ENCODE measurements at regions not wholly inside any gene's neighbourhood (a gene's known extent, or its start where the extent isn't known, plus 50 kb on each side); places are given as distances from the start of the nearest gene placed in this dataset.

DNA sequence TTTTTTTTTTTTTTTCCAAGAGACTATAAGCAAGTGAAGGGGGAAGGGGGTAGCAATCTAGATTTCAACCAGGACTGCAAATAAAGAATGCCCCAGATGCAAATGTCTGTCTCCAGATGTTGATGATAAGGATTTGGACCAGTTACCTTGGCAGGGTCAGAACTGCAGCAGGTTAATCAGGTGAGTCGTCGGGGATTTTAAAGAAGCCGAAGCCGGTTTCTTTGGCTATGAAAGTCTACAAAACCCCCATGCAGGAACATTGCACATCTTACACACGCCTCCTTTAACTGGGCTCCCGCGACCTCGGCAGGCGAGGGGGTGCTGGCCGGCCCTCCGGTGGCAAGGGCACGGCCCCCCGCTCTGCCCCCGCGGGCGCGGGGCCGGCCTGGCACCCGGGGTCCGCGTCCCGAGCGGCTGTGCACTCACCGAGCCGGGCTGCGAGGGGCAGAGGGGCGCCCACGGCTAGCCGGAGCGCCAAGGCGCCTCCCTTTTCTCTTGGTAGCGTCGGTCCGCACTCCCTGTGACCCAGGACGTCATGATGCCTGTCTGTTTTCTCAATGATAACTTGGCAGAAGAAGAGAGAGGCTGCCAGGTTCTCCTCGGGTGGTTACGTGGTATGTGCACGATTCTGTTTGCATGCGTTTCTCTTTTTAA is 366.3 kb upstream of the ESRRG start:
- peak; percentile 67 for DNase-seq (ENCODE audit: low read depth)

DNA sequence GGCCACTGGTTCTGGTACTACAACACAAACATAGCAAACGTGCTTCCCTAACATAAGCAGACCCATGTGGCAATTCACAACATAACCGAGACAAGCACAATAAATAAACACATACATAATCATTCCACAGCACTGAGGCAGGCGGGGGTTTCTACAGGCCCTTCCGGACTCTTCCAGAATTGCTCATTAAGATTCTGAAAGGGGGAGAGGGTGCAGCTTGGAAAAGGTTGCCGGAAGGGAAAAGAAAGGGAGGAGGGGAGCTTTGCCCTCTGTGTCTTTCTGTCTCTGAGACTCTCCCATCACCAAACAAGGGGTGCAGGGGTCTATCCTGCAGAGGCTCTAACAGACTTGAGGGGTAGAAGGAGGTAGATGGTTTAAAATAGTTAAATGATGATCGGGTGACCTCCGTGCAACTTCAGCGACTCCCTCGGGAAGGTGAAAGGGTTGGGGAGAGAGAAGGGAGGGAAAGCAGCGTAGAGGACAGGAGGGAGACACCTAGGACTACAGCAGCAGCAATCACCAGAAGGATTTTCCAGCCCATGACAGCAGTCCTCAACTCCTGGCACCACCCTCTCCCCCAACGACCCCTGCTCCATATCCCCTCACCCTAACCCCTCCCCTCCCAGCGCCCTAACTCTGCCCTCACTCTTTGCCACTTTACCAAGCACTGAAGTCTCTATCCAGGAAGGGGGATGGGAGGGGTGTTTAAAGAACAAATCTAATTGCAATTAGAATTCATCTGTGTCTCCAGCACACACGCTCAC is 365.5 kb upstream of the ESRRG start:
- peak; percentile 35 for DNase-seq (ENCODE audit: low read depth)

- no peak for DNase-seq (ENCODE audit: low read depth)
Observed at GRCh38 chr1:217088011-217088410, 364.8 kb upstream of the ESRRG start.

DNA sequence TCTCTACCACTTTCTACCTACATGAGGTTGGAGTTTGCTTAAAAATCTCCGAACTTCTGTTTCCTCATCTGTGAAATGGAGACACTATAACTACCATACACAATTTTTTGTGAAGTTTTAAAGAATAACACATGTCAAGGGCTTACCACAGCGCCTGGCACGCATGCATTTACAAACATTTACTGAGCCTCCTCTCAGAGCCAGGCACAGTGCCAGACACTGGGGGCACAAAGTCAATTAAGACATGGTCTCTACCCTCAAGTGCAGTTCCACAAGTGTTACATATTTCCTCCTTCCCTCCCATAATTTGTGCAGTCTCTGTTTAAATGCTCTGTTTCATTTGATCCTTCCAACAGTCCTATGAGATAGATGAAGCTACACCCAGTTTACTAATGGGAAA is 356.4 kb upstream of the ESRRG start:
- no peak for DNase-seq (ENCODE audit: low read depth)

GRCh38 chr1:217078959-217079358 is 355.7 kb upstream of the ESRRG start:
- DNase-seq (ENCODE audit: low read depth) = no peak

DNA sequence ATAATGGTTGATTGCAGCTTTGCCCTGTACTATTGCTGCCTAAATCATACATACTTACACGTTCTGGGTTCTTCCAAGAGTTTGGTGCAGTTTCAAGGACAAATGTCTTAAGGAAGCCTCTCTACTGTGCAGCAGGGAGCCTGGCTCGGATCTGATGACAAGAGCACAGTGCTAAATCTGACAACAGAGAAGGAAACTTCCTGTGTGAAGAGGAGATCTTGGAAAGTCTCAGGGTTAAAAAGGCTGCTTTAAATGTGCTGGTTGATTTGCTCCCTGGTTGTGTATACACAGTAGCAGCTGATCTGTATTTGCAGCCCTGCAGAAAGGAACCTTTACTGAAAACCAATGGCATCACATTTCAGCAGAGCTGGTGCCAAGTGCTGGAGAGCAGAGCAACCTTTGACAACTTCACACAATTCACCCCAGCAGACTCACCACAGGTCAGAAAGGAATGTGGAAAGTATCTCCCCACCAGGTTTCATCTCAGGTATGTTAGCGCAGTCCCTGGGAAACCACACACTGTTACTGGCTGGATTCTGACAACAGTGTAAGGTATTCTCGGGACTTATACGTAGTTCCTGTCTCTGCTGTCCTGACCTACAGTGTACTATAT is 355.0 kb upstream of the ESRRG start:
- no peak for DNase-seq (ENCODE audit: low read depth)

GRCh38 chr1:217077426-217077825 is 354.2 kb upstream of the ESRRG start:
- DNase-seq (ENCODE audit: low read depth) = no peak

GRCh38 chr1:217076902-217077301 is 353.7 kb upstream of the ESRRG start:
- DNase-seq (ENCODE audit: low read depth) = peak; percentile 30

DNA sequence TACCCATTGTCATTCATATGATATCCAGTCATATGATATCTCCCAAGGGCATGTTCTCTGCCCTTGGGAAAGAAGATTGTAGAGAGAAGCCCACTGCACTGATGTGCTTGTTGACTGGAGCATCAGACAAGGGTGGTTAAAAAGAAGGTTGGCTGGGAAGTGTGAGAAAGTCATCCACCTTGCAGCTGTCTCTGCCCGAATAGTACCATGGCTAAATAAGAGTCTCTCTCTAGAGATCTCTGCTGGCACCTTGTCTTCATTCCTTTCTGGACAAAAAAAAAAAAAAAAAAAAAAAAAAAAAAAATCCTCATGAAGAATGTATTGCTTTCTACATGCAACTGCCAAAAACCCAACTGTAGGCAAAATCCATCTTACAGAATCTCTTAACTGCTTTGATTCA is 349.7 kb upstream of the ESRRG start:
- no peak for DNase-seq (ENCODE audit: low read depth)

DNA sequence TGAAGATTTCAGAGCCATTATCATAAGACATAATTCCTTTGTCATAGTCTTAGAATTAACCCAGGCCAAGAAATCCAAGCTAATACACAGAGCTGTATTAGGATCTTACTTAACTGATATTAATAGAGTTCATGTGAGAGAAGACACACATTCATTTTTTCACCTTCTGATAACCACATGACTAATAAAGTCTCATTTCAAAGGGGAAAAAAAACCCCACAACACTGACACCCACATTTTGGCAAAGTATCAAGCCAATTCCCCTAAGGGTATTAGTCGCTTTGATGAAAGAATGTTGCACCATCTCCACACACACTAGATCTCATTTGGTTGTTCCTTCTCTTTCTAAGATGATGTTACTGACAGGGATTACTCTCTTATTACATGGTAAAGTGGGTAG is 344.4 kb upstream of the ESRRG start:
- no peak for DNase-seq (ENCODE audit: low read depth)

GRCh38 chr1:217066794-217067193 is 343.6 kb upstream of the ESRRG start:
- no peak for DNase-seq (ENCODE audit: low read depth)

DNA sequence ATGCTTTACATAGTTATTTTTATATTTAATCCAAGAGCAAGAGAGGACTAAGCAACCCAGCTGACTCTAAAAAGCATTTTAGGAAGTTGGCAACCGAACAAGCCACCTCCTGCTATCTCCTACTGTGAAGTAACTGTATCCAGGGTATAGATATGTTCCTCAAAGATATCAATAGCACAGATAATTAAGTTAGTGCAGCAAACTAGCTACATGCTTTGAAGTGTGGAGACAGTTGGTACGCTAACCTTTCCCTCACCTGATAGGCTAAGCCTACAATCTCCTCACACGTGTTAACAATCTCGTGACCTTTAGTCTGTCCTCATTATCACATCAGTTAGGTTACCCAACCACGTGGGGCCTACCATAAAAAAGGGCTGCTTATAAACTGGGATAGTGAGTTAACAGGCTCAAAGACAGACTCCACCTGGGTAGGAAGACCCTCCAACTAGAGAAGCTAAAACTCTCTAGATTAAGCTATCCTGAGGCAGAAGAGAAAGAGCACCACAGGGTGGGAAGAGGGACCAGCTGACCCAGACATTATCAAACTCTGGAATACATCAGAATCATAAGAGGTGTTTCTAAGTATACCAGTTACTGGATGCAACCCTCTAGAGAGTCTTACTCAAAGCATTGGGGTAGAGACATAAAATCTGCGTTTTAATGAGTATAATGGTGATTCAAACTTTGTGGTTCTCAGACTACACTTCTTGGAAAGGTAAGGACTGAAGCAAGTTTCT is 340.1 kb upstream of the ESRRG start:
- DNase-seq (ENCODE audit: low read depth) = no peak

- no peak for DNase-seq (ENCODE audit: low read depth)
Observed at GRCh38 chr1:217062586-217062985, 339.4 kb upstream of the ESRRG start.

DNA sequence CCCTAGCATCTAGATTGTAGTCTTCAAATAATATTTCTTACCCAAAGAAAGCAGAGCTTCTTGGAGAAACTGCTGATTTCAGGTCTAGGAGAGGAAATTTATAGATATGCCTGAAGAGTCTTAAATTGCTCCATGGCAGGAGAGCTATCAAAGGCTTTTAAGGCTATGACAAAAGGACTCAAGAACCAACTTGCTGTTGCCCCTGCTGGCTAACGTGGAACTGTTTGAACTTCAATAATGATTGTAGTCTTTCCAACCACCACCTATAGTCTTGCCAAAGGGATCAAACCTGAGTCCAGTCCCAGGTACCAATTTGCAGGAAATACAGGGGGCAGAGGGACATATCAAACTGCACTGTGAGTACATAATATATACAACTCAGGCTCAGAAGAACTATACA is 336.2 kb upstream of the ESRRG start:
- no peak for DNase-seq (ENCODE audit: low read depth)

DNA sequence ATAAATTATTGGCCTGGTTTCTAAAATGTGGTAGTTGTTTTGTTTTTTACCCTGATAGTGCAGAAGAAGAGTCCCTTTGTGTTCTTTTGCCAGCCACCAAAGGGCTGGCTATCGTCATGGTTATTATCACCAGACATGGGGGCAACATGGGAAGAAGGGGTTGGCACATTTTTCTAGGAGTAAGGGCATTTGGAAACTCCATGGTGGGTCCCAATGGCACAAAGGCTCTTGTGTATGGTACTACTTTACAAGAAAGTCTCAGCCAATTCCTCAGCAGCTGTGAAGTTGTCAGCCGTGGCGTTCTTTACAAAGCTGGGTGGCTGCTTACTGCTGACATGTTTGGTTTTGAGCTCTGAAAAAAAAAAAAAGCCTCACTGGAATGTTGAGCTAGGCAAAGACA is 330.4 kb upstream of the ESRRG start:
- DNase-seq (ENCODE audit: low read depth) = no peak

- DNase-seq (ENCODE audit: low read depth) = no peak
Observed at GRCh38 chr1:217052626-217053025, 329.4 kb upstream of the ESRRG start.

DNA sequence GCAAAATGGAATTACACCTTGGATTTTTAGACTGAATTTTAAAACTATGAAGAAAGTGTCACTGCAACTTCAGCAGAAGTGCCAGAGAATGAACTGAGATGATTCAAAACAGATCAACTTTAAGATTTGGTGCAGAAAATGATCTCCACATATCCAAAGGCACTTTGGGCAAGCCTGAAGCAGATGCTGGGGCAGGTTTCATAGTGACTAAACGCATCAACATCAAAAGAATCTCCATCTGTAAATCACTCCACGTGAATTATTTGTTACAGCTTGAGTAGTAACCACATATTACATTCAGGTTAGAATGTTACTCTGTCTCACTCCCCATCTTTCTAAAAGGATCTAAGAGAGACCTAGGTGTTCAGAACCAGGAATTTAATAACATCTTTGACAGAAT is 329.0 kb upstream of the ESRRG start:
- no peak for DNase-seq (ENCODE audit: low read depth)

- DNase-seq (ENCODE audit: low read depth) = no peak
Observed at GRCh38 chr1:217049721-217050120, 326.5 kb upstream of the ESRRG start.

- DNase-seq (ENCODE audit: low read depth) = no peak
Observed at GRCh38 chr1:217049081-217049480, 325.9 kb upstream of the ESRRG start.

- peak; percentile 17 for DNase-seq (ENCODE audit: low read depth)
Observed at GRCh38 chr1:217048104-217048707, 325.0 kb upstream of the ESRRG start.

DNA sequence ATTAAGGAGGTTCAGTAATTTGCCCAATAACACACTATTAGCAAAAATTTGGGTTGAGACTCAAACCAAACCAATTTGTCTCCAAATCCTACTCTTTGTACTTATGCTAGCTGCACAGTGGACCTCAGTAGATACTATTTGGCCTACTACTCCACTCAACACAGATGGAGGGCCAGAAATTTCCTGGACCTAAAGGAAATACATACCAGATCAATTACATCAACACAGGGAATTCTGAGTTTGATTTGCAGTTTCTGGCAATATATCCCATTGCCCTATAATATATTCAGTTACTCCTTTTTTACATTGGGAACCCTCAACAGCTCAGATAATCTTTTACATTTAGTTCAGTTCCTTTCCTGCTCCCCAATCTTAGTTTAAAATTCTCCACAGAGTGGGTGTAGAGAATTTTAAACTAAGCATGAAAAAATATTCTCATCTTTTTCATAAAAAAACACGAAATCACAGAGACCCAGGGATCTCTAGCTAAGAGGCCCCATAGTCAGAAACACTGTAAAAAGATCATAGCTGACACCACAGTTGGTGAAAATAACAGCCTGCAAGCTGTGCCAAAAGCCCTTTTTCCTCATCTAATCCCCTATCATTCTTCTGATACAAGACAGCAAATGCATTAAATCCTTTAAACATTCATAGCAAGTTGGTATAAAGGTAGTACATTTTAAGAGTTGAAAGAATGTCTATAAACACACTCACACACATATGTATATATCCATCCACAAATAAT is 317.7 kb upstream of the ESRRG start:
- DNase-seq (ENCODE audit: low read depth) = no peak

- no peak for DNase-seq (ENCODE audit: low read depth)
Observed at GRCh38 chr1:217039926-217040325, 316.7 kb upstream of the ESRRG start.
